IMR-90 (cell line): ENCODE measurements at regions not wholly inside any gene's neighbourhood (a gene's known extent, or its start where the extent isn't known, plus 50 kb on each side); places are given as distances from the start of the nearest gene placed in this dataset.

Experiments used
- ATAC-seq: fragments of 200-7000 bp; cut with Tn5 transposase; 2 replicates; pipeline ENCODE4 v1.9.1; 2020; ENCODE audit warnings: low read depth, mild to moderate bottlenecking, moderate library complexity
- BruUV-seq: library from RNA; stranded (reverse); fragments of 400-500 nt; replicated peaks from 2 replicates; lab custom pipeline; 2021; lab: Mats Ljungman, UMichigan
- CTCF ChIA-PET: fragments of 300-600 bp; formaldehyde crosslinking; extraction: SDS; loops from one replicate; lab custom pipeline; 2021; ENCODE audit warnings: antibody characterized with exemption; lab: Yijun Ruan, JAX
- POLR2A ChIA-PET: fragments of 300-600 bp; sonication (Branson Sonifier 250); formaldehyde crosslinking; loops from one replicate; lab custom pipeline; 2022; ENCODE audit warnings: antibody characterized with exemption; ENCODE audit not compliant: unreplicated experiment; lab: Charles Lee
- DNase-seq: peaks from one replicate; pipeline ENCODE4 v3.0.0; 2013
- H2AFZ ChIP-seq: replicated peaks from 2 replicates; pipeline ENCODE3; 2013; ENCODE audit warnings: low read length, mild to moderate bottlenecking; ENCODE audit not compliant: poor library complexity
- H2AK5ac ChIP-seq: 2 replicates; pipeline ENCODE4 v1.6.1; 2013; ENCODE audit warnings: low read depth, low read length, inconsistent platforms
- H2AK9ac ChIP-seq: replicated peaks from 2 replicates; pipeline ENCODE3; 2013; ENCODE audit warnings: mild to moderate bottlenecking, low read depth, low read length, moderate library complexity; ENCODE audit not compliant: poor library complexity
- H2BK120ac ChIP-seq: 2 replicates; pipeline ENCODE4 v1.6.1; 2013; ENCODE audit warnings: low read depth, low read length, inconsistent platforms
- H2BK15ac ChIP-seq: 3 replicates; pipeline ENCODE4 v1.6.1; 2013; ENCODE audit warnings: low read depth, low read length, inconsistent platforms
- H2BK20ac ChIP-seq: 2 replicates; pipeline ENCODE4 v1.6.1; 2013; ENCODE audit warnings: low read depth, mild to moderate bottlenecking, inconsistent platforms, low read length, moderate library complexity
- H2BK5ac ChIP-seq: 2 replicates; pipeline ENCODE4 v1.6.1; 2013; ENCODE audit warnings: mild to moderate bottlenecking, low read depth, low read length, inconsistent platforms; ENCODE audit not compliant: poor library complexity, severe bottlenecking
- H3K14ac ChIP-seq: replicated peaks from 2 replicates; pipeline ENCODE4 v1.6.1; 2013; ENCODE audit warnings: low read depth, low read length, inconsistent platforms
- H3K18ac ChIP-seq: 2 replicates; pipeline ENCODE4 v1.6.1; 2013; ENCODE audit warnings: low read depth, low read length, control low read depth
- H3K23ac ChIP-seq: 2 replicates; pipeline ENCODE4 v1.6.1; 2013; ENCODE audit warnings: low read depth, low read length, inconsistent platforms
- H3K27ac ChIP-seq: 2 replicates; pipeline ENCODE4 v1.5.1; 2013; ENCODE audit warnings: mild to moderate bottlenecking, control low read depth, low read length; ENCODE audit not compliant: insufficient read depth
- H3K27me3 ChIP-seq: 2 replicates; pipeline ENCODE4 v1.6.1; 2013; ENCODE audit warnings: low read length; ENCODE audit not compliant: control insufficient read depth, insufficient read depth
- H3K36me3 ChIP-seq: 2 replicates; pipeline ENCODE4 v1.6.1; 2013; ENCODE audit warnings: low read length, mixed read lengths; ENCODE audit not compliant: control insufficient read depth, insufficient read depth
- H3K4ac ChIP-seq: 2 replicates; pipeline ENCODE4 v1.6.1; 2013; ENCODE audit warnings: low read depth, low read length, inconsistent platforms
- H3K4me1 ChIP-seq: 2 replicates; pipeline ENCODE4 v1.6.1; 2013; ENCODE audit warnings: low read length, mixed read lengths; ENCODE audit not compliant: control insufficient read depth, insufficient read depth
- H3K4me2 ChIP-seq: 2 replicates; pipeline ENCODE4 v1.6.1; 2013; ENCODE audit warnings: low read depth, mild to moderate bottlenecking, control low read depth, low read length, moderate library complexity
- H3K4me3 ChIP-seq: 2 replicates; pipeline ENCODE4 v1.5.1; 2013; ENCODE audit warnings: low read depth, mild to moderate bottlenecking, control low read depth, low read length, moderate library complexity; ENCODE audit not compliant: insufficient read depth
- H3K56ac ChIP-seq: 2 replicates; pipeline ENCODE4 v1.6.1; 2013; ENCODE audit warnings: low read length, inconsistent platforms; ENCODE audit not compliant: insufficient read depth; ENCODE audit errors: extremely low read depth
- H3K79me1 ChIP-seq, 2 experiments: 2 replicates each; pipeline ENCODE4 v1.6.1; 2013; ENCODE audit warnings: low read length in 2 of 2, inconsistent platforms in 1 of 2, low read depth in 1 of 2
- H3K9ac ChIP-seq: 2 replicates; pipeline ENCODE4 v1.6.1; 2013; ENCODE audit warnings: low read depth, low read length, control low read depth
- H3K9me1 ChIP-seq: 2 replicates; pipeline ENCODE4 v1.6.1; 2013; ENCODE audit warnings: low read length, inconsistent platforms; ENCODE audit not compliant: insufficient read depth
- H3K9me3 ChIP-seq: 2 replicates; pipeline ENCODE4 v1.6.1; 2013; ENCODE audit warnings: low read length; ENCODE audit not compliant: control insufficient read depth, insufficient read depth
- H4K20me1 ChIP-seq: 2 replicates; pipeline ENCODE4 v1.6.1; 2013; ENCODE audit warnings: low read length, inconsistent platforms; ENCODE audit not compliant: insufficient read depth
- H4K5ac ChIP-seq: 2 replicates; pipeline ENCODE4 v1.6.1; 2013; ENCODE audit warnings: mild to moderate bottlenecking, low read depth, low read length, control low read depth
- H4K8ac ChIP-seq, 2 experiments: 2 replicates each; pipeline ENCODE4 v1.6.1; 2013; ENCODE audit warnings: low read depth in 2 of 2, low read length in 2 of 2, control low read depth in 1 of 2, inconsistent platforms in 1 of 2
- H4K91ac ChIP-seq: 2 replicates; pipeline ENCODE4 v1.6.1; 2013; ENCODE audit warnings: low read depth, low read length, inconsistent platforms; ENCODE audit not compliant: insufficient read depth
- RAD21 ChIP-seq: IDR thresholded peaks from 2 replicates; pipeline ENCODE4 v1.6.1; 2012; ENCODE audit warnings: low read length, improper control_type of control experiment
- RCOR1 ChIP-seq: IDR thresholded peaks from 2 replicates; pipeline ENCODE4 v1.6.1; 2012; ENCODE audit warnings: mild to moderate bottlenecking, low read length, improper control_type of control experiment; ENCODE audit not compliant: insufficient replicate concordance
- WGBS, 2 experiments: methylation state at CpG; one replicate each; pipeline versions ENCODE4 v1.1.5 to v1.1.7; 2013; ENCODE audit warnings: missing lambda C conversion rate in 2 of 2; ENCODE audit not compliant: insufficient read length in 1 of 2; ENCODE audit errors: extremely low coverage in 2 of 2; 5-methylcytosine and 5-hydroxymethylcytosine counted together
- dilution Hi-C: fragments of 300-500 bp; cut with HindIII; formaldehyde crosslinking; loops from one replicate; pipeline ENCODE4 v1.14.3; 2018; ENCODE audit warnings: low sequenced_read_pairs; ENCODE audit not compliant: unreplicated experiment
- in situ Hi-C: fragments of 300-500 bp; cut with MboI; formaldehyde crosslinking; loops from 3 replicates; pipeline ENCODE4 v1.14.3; 2019; ENCODE audit warnings: low sequenced_read_pairs, inconsistent platforms, mixed read lengths
- intact Hi-C: fragments of 100-400 bp; cut with micrococcal nuclease; formaldehyde crosslinking; loops from 2 replicates; pipeline ENCODE4 v1.10.0; 2022

- CTCF ChIA-PET, result interaction anchor here (0.5 kb wide), 1 partner anchor 1125 kb away, joined by 3 read pairs; no protein-coding TSS in a partner anchor
- no peak overlapping the region for H4K8ac ChIP-seq
- POLR2A ChIA-PET, result no interaction called here
Observed at GRCh38 chr13:44180876-44181536, 192.6 kb upstream of the SERP2 start.

More at GRCh38 chr13:44180876-44181536, 192.6 kb upstream of the SERP2 start:
- Histone ChIP-seq H4K20me1 (no peaks in the 10 kb centered on the region), H3K23ac (no peak overlapping the region), H3K56ac (no peak overlapping the region), H2AK5ac (no peak overlapping the region), H2BK5ac (no peak overlapping the region), H3K9me3 (no peaks in the 10 kb centered on the region; the same call in 1 of the 2 replicates), H4K91ac (no peak overlapping the region), H2BK20ac (no peak overlapping the region), H3K36me3 (no peaks in the 10 kb centered on the region), H2AK9ac (no peak overlapping the region), H3K4me2 (no peak overlapping the region), H3K18ac (no peak overlapping the region), H3K14ac (no peak overlapping the region), H3K4me1 (peaks cover 2% of the 10 kb centered on the region; the same call in 1 of the 2 replicates), H2AFZ (no peak overlapping the region), H2BK120ac (no peak overlapping the region), H3K4me3 (no peak overlapping the region), H3K9ac (no peak overlapping the region), H3K9me1 (no peaks in the 10 kb centered on the region), H3K27ac (no peak overlapping the region), H3K4ac (no peak overlapping the region), H4K5ac (no peak overlapping the region), H2BK15ac (no peak overlapping the region), H3K27me3 (no peaks in the 10 kb centered on the region), H3K79me1 (no peaks in the 10 kb centered on the region)
- dilution Hi-C loops (no loop called here), in situ Hi-C loops (no loop called here), intact Hi-C loops (no loop called here)
- no TSS peak for BruUV-seq
- ATAC-seq (no peak), DNase-seq (no peak)
- WGBS, 2 experiments, result 90% methylated on average over 2 of the region's 8 CpGs; no CpG with 5 or more reads in 1 of the 2 experiments
- no peak for TF ChIP-seq RAD21
- no peak for TF ChIP-seq RCOR1
